ENCODE measurements at regions not wholly inside any gene's neighbourhood (a gene's known extent, or its start where the extent isn't known, plus 50 kb on each side); places are given as distances from the start of the nearest gene placed in this dataset.

DNA sequence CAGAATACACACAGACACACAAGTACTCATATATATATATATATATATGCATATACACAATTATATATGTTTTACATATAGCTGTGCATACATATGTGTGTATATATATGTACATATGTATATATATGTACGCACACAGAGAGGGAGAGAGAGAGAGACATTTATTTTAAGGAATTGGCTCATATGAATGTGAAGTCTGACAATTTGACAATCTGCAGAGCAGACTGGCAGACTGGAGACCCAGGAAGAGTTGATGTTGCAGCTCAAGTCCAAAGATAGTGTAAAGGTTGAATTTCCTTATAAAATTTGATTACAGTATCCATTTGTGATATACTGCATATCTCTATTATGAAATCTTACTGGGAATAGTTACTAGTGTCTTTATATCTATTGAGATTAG, 1330.3 kb upstream of the CADM2 start:
- no peak for TF ChIP-seq CTCF (conservative IDR thresholded peaks at IDR 0.05)
- H3K27me3 Mint-ChIP-seq (ENCODE audit: low read depth): no peaks in the 10 kb centered on the region
- Histone ChIP-seq H3K23me2 (ENCODE audit: insufficient read length, low read depth, low read length, poor library complexity, severe bottlenecking) (no peaks in the 10 kb centered on the region), H4K5ac (ENCODE audit: insufficient read length, low read depth, low read length) (no peak overlapping the region), H3K18ac (ENCODE audit: insufficient read length, low read depth, low read length) (no peak overlapping the region), H3K4me2 (ENCODE audit: insufficient read depth, insufficient read length, low read length) (no peak overlapping the region), H2AFZ (ENCODE audit: low read length) (no peak overlapping the region), H2BK20ac (ENCODE audit: low read depth, low read length, poor library complexity, severe bottlenecking) (no peak overlapping the region), H2BK12ac (ENCODE audit: insufficient read length, low read depth, low read length) (no peak overlapping the region), H3K23ac (ENCODE audit: insufficient read length, low read depth, low read length) (no peak overlapping the region), H3K4me1 (ENCODE audit: insufficient read depth, low read length) (no peaks in the 10 kb centered on the region), H3K27ac (ENCODE audit: insufficient read length, low read depth, low read length) (no peak overlapping the region), H3K79me1 (ENCODE audit: insufficient read depth, low read depth, low read length, poor library complexity, severe bottlenecking) (no peaks in the 10 kb centered on the region), H3K56ac (ENCODE audit: insufficient read length, low read depth, low read length) (no peak overlapping the region), H3K9ac (ENCODE audit: extremely low read depth, insufficient read length, low read length) (no peak overlapping the region), H3K27me3 (ENCODE audit: insufficient read depth, low read length) (no peaks in the 10 kb centered on the region), H3K79me2 (ENCODE audit: insufficient read depth, low read length) (no peaks in the 10 kb centered on the region), H2BK15ac (ENCODE audit: low read depth, low read length) (no peak overlapping the region), H4K91ac (ENCODE audit: insufficient read length, low read depth, low read length) (no peak overlapping the region), H4K20me1 (ENCODE audit: control insufficient read depth, insufficient read depth, insufficient read length) (no peaks in the 10 kb centered on the region), H2BK120ac (ENCODE audit: low read depth, low read length, poor library complexity, severe bottlenecking) (no peak overlapping the region), H3T11ph (ENCODE audit: low read length) (no peak overlapping the region), H3K9me3 (ENCODE audit: control insufficient read depth, low read depth, low read length) (no peaks in the 10 kb centered on the region), H3K4ac (ENCODE audit: low read depth, low read length) (no peak overlapping the region), H2BK5ac (ENCODE audit: insufficient read length, low read length) (no peak overlapping the region), H4K8ac (replicated peaks; ENCODE audit: insufficient read length, low read depth, low read length) (no peak overlapping the region), H2AK5ac (ENCODE audit: insufficient read length, low read length) (no peak overlapping the region), H3K14ac (ENCODE audit: insufficient read depth, low read length) (no peak overlapping the region)
- no peak for DNase-seq
- WGBS (ENCODE audit: extremely low coverage, insufficient read length, low lambda C conversion rate): no CpG with 5 or more reads among the region's 1 CpG
- no peak overlapping the region for H3K4me3 Mint-ChIP-seq
- no peak overlapping the region for H3K27ac Mint-ChIP-seq
- no peaks in the 10 kb centered on the region for H3K9me3 Mint-ChIP-seq
- H3K36me3 Mint-ChIP-seq (ENCODE audit: insufficient read depth in 1 of 3, low read depth in 3 of 3): peaks cover 0 to 1% (median 0%) of the 10 kb centered on the region in 3 experiments; a peak in 1 of 7 replicates
- H3K4me1 Mint-ChIP-seq: 0 out of 4 replicates have a peak, but pooled peaks cover 0 to 3% of the 10 kb centered on the region in 2 experiments
